ENCODE measurements at regions not wholly inside any gene's neighbourhood (a gene's known extent, or its start where the extent isn't known, plus 50 kb on each side); places are given as distances from the start of the nearest gene placed in this dataset.

DNA sequence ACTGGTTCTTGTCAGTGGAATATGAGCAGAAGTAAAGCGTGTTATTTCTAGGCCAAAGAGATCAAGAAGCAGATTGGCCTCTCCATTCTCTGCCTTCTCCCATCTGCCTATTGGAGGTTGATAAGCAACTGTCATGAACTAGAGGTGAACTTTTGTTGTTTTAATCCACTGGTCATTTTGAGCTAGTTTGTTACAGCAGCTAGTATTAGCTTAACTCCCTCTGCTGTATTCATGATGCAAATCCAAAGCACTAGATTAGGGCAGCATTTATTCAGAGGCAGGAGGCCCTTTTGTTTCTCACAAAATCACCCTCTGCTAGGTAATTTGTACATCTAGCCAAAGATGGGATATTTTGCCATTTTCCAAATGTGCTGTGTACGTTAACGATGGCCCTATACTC is 97.3 kb upstream of the DPT start:
- H3K36me3 Mint-ChIP-seq (ENCODE audit: low read depth): no peaks in the 10 kb centered on the region
- DNase-seq: no peak
- peaks cover 8% of the 10 kb centered on the region for H3K4me1 ChIP-seq (ENCODE audit: control insufficient read depth, insufficient read depth, low read length)
- no peaks in the 10 kb centered on the region for H3K27me3 Mint-ChIP-seq (ENCODE audit: insufficient read depth)
- no peaks in the 10 kb centered on the region for H3K36me3 ChIP-seq (ENCODE audit: control insufficient read depth, insufficient read depth, low read length)
- TF ChIP-seq, protein P1, sequence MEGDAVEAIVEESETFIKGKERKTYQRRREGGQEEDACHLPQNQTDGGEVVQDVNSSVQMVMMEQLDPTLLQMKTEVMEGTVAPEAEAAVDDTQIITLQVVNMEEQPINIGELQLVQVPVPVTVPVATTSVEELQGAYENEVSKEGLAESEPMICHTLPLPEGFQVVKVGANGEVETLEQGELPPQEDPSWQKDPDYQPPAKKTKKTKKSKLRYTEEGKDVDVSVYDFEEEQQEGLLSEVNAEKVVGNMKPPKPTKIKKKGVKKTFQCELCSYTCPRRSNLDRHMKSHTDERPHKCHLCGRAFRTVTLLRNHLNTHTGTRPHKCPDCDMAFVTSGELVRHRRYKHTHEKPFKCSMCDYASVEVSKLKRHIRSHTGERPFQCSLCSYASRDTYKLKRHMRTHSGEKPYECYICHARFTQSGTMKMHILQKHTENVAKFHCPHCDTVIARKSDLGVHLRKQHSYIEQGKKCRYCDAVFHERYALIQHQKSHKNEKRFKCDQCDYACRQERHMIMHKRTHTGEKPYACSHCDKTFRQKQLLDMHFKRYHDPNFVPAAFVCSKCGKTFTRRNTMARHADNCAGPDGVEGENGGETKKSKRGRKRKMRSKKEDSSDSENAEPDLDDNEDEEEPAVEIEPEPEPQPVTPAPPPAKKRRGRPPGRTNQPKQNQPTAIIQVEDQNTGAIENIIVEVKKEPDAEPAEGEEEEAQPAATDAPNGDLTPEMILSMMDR (conservative IDR thresholded peaks at IDR 0.05): no peak
- H3K4me1 Mint-ChIP-seq: peaks cover 15% of the 10 kb centered on the region
- no peak overlapping the region for H3K4me3 Mint-ChIP-seq
- H3K9me3 ChIP-seq (ENCODE audit: control insufficient read depth, low read length): no peaks in the 10 kb centered on the region
- no peak overlapping the region for H3K27ac Mint-ChIP-seq
- no peaks in the 10 kb centered on the region for H3K9me3 Mint-ChIP-seq
- no peaks in the 10 kb centered on the region for H3K27me3 ChIP-seq (ENCODE audit: control insufficient read depth, insufficient read depth, low read length, poor library complexity, severe bottlenecking)
- no peak overlapping the region for H3K9ac ChIP-seq (ENCODE audit: extremely low read depth, low read length, poor library complexity, severe bottlenecking)
- no peak overlapping the region for H3K4me3 ChIP-seq (ENCODE audit: low read length)
- 95 to 100% methylated on average over 3 of the region's 3 CpGs for WGBS, 2 experiments (ENCODE audit: insufficient coverage in 1 of 2, insufficient read length in 1 of 2)
- no peak overlapping the region for H3K27ac ChIP-seq (ENCODE audit: low read depth, low read length)

DNA sequence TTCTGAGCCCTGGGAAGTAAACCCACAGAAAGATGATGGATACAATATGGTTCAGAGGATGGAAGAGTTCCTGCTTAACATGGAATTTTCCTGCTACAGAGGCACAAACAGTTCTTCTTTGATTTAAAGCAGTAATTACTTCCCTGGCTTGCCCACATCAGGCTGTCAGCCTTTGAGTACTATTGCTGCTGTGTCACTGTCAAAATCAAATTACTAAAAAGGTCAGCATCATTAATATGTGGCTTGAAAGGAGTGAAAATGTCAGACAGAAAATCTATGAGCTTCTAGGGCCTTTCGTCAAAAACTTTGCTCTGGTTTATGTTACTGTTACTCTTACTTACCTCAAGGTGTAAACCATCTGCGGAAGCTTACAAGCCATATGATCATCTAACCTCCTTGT is 98.6 kb upstream of the DPT start:
- 97 to 100% methylated on average over 2 of the region's 2 CpGs for WGBS, 2 experiments (ENCODE audit: insufficient coverage in 1 of 2, insufficient read length in 1 of 2)
- Histone ChIP-seq H3K4me3 (ENCODE audit: low read length) (no peak overlapping the region), H3K9ac (ENCODE audit: extremely low read depth, low read length, poor library complexity, severe bottlenecking) (no peak overlapping the region), H3K27me3 (ENCODE audit: control insufficient read depth, insufficient read depth, low read length, poor library complexity, severe bottlenecking) (no peaks in the 10 kb centered on the region), H3K36me3 (ENCODE audit: control insufficient read depth, insufficient read depth, low read length) (no peaks in the 10 kb centered on the region), H3K4me1 (ENCODE audit: control insufficient read depth, insufficient read depth, low read length) (peaks cover 8% of the 10 kb centered on the region), H3K9me3 (ENCODE audit: control insufficient read depth, low read length) (no peaks in the 10 kb centered on the region), H3K27ac (ENCODE audit: low read depth, low read length) (no peak overlapping the region)
- TF ChIP-seq, protein P1 (conservative IDR thresholded peaks at IDR 0.05): no peak
- H3K27ac Mint-ChIP-seq: no peak overlapping the region
- no peak for DNase-seq
- no peak overlapping the region for H3K4me3 Mint-ChIP-seq
- peaks cover 19% of the 10 kb centered on the region for H3K4me1 Mint-ChIP-seq
- no peaks in the 10 kb centered on the region for H3K36me3 Mint-ChIP-seq (ENCODE audit: low read depth)
- no peaks in the 10 kb centered on the region for H3K9me3 Mint-ChIP-seq
- no peaks in the 10 kb centered on the region for H3K27me3 Mint-ChIP-seq (ENCODE audit: insufficient read depth)

DNA sequence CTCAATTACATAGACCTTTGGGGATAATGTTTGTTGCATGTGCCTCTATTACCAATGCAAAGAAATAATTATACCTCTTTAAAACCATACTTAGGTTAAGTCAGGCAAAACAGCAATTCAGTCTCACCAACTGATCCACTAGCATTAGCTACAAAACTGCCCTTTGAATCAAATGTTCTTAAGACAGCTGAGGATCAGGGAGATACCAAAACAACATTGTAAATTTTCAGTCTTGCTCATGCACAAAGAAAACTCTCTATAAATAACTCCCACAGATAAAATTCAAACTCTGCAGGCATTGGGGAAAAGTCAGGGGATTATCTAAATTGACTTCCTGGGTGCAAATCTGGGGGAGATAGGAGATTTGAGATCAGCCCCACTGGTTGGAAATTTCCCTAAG is 100.9 kb upstream of the DPT start:
- Histone ChIP-seq H3K9ac (ENCODE audit: extremely low read depth, low read length, poor library complexity, severe bottlenecking) (no peak overlapping the region), H3K36me3 (ENCODE audit: control insufficient read depth, insufficient read depth, low read length) (no peaks in the 10 kb centered on the region), H3K27me3 (ENCODE audit: control insufficient read depth, insufficient read depth, low read length, poor library complexity, severe bottlenecking) (no peaks in the 10 kb centered on the region), H3K4me3 (ENCODE audit: low read length) (no peak overlapping the region), H3K9me3 (ENCODE audit: control insufficient read depth, low read length) (no peaks in the 10 kb centered on the region), H3K27ac (ENCODE audit: low read depth, low read length) (no peak overlapping the region), H3K4me1 (ENCODE audit: control insufficient read depth, insufficient read depth, low read length) (peaks cover 8% of the 10 kb centered on the region)
- Mint-ChIP-seq H3K4me1 (peaks cover 25% of the 10 kb centered on the region), H3K27ac (no peak overlapping the region), H3K4me3 (no peak overlapping the region), H3K27me3 (ENCODE audit: insufficient read depth) (no peaks in the 10 kb centered on the region), H3K36me3 (ENCODE audit: low read depth) (no peaks in the 10 kb centered on the region), H3K9me3 (no peaks in the 10 kb centered on the region)
- DNase-seq: no peak
- TF ChIP-seq, protein P1 (conservative IDR thresholded peaks at IDR 0.05): no peak

Data from endodermal cell (in vitro differentiated cells).